ENCODE measurements at regions not wholly inside any gene's neighbourhood (a gene's known extent, or its start where the extent isn't known, plus 50 kb on each side); places are given as distances from the start of the nearest gene placed in this dataset.
"Not testable (repeated sequence)": the region's sequence is repeated elsewhere in the genome, so short reads cannot be mapped to it uniquely, and the experiment has no call there.

DNA sequence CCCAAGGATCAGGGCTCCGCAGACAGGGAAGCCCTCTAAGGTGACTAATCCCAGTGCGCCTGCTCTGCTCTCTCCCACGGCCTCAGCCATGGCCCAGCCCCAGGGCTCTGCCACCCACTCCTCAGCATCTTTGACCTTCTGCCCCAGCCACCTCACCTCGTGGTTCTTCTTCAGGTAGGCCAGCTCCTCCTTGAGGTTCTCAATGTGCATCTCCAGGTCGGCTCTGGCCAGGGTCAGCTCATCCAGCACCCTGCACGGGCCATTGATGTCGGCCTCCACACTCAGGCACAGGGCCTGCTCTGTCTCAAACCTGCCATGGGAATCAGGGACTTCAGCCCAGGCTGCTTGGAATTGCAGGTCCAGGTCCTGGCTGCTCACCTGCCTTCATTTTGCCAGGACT, 128.4 kb downstream of the TNFRSF13B start:
- not testable (repeated sequence) for DNase-seq

DNA sequence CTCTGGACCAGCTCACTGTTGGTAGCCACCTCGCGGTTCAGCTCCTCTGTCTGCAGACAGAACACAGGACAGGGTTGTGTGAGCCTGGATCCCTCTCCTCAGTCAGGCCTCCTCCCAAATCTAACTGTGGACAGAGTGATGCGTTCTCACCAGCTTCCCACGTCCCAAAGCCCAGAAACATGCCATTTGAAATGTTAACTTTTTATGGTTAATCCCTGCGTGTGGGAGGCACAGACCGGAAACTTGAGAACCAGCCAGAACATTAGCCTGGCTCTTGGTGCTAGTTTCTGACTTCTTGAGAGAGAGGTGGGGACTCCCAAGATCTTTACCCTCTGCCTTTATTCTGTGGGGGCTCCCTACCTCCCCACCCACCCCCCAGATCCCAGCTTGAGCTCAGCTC, 129.6 kb downstream of the TNFRSF13B start:
- peak; percentile 7 for DNase-seq

DNA sequence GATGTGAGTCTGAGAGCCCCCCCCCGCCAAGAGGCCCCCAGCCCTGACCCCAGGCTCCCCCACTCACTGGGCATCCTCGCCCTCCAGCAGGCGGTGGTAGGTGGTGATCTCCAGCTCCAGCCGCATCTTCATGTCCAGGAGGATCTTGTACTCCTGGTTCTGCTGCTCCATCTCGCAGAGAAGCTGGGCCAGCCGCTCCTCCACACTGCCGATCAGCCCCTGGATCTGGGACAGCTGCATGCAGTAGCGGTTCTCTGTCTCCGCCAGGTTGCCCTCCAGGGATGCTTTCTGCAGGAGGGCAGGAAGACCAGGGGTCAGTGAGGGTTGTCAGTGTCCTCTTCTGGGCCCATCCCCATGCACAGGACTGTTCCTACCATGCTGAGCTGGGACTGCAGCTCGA, 130.0 kb downstream of the TNFRSF13B start:
- DNase-seq, result not testable (repeated sequence)

DNA sequence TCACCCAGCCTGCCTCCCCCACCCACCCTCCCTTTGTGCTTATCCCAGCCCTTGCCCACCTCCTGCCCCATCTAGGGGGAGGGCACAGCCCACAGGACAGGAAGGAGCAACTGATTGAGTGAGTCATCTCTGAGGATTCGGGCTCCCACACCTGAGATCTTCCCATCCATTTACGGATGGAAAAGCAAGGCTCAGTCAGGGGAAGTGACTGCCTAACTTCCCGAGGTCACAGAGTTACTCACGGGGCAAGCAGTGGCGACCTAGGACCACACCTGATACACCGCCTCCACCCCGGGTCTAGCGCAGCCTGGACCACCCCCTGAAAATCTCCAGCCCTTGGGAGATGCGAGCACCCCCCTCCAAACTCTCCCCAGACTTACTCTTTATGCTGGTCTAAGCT, 131.7 kb downstream of the TNFRSF13B start:
- DNase-seq, result not testable (repeated sequence)

DNA sequence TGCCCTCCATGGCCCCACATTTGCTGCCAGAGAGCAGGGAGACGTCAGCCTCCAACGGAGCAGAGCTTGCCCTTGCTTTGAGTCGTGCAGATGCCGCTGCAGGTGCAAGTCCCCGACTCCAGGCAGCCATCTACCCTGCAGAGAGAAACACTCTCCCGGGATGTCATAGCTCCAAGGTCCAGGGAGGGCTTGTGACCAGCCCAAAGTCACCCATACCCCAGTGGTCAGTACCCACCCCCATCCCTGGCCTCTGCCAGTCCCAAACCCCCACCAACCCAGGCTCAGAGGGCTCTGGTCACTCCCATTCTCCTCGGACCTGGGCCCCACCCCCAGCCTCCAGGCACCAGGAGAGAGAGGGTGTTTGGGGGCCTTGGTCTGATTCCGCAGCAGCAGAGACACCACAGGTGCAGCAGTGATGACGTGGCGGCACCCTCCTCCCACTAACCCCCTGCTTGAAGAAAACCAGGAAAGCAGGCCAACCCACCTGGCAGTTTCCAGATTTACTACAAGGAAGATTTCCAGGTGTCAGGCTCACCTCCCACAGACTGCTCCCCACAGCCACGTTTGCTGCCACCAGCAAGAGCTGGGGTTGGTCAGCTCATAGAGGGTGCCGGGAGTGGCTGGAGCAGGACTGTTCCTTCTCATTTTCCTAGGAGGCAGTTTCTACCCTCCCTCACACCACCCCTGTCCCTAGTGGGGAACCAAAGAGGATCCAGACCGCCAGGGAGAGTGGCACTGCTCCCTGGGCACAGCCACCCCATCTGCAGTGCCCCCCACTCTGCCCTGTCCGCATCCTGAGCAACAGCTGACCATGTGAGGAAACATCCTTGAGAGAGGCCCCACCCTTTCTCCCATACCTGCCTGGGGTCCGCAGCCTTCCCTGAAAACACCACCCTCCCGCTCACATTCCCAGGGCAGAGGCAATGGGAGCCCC, 132.4 kb downstream of the TNFRSF13B start:
- DNase-seq, result not testable (repeated sequence)

DNA sequence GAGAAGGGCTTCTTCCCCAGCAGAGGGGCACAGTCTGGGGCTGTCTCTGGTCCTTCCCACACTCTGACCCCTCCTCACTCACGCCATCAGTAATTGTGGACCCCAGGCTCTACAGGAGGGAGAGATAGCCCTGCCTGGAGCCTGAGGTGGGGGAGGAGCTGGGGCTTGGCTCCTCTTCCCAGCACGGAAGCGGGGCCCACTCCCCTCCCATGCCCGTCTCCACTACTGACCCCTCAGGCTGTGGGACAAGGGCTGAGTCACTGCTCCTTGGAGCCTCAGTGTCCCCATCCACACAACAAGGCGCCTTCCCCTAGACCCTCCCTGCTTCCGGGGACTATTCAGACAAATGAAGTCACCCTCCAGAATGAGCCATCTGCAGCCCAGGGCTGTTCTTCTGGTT, 133.1 kb downstream of the TNFRSF13B start:
- not testable (repeated sequence) for DNase-seq

DNA sequence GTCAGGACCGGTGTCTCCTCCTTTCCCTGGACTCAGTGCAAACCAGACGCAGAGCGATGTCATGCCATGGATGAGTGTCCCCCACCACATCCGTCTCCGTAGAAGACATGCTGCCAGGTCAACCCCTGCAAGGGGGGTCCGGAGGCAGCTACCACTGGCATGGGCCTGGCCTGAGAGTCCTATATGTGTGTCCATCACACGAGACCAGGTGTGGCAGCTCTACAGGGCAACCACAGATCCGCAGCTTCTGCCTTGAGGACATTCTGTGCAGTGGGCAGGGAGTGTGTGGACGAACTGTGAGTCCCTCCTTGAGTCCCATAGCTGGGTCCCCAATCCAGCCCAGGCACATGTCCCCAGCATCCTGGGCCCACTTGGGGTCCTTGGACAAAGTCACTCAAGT, 133.6 kb downstream of the TNFRSF13B start:
- DNase-seq, result not testable (repeated sequence)

DNA sequence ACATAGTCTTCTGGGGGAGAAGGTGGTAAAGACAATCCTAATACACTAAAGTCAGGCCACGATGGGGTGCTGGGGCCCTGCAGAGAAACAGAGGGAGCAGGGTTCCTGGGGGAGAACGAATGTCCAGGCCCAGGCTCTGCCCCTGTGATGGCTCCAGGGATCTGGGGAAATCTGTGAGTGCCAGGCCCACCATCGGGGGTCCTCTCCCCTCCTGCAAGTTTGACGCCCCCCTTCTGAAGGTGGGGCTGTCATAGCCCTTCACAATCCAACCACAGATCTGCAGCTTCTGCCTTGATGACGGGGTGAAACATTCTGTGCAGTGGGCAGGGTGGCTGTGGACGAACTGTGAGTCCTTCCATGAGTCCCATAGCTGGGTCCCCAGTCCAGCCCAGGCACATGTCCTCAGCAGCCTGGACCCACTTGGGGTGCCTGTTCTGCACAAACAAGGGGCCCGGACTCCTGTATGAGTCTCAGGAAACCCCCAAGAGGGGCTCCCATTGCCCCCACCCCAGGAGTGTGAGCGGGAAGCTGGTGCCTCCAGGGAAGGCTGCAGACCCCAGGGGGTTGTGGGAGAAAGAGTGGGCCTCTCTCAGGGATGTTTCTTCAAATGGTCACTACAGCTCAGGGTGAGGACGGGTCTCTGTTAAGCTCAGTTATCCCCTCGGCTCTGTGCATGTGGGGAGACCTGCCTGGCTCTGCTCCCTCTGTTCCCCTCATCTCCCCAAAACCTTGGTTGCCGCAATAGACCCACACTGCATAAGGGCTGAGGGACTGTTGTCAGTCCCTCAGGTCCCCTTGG, 134.3 kb downstream of the TNFRSF13B start:
- not testable (repeated sequence) for DNase-seq

DNA sequence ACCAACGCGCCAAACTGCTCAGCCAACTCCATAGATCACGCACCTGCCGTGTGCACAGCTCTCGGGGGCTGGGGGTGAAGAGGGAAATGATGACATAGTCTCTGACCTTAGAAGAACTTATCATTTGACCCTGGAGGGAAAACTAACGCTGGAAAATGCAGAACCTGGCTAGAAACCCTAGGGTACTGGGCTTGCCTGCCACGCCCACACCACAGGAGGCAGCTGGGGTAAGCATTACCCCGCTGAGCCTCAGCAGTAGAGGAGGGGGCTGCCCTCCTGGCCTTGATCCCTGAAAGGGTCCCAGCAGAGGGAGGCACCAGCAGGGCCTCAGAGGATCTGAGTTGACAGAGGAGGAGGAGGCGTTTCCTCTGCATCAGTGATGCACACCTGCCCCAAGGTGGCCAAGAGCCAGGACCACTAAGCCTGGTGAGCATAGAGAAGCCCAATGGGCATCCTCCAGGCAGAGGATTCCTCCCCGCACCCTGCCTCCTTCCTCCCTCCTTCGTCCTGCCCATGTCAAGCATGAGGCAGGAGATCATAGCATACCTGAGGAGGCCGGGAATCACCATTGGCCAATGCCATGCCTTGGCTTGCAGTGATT, 135.5 kb downstream of the TNFRSF13B start:
- DNase-seq, result not testable (repeated sequence)

DNA sequence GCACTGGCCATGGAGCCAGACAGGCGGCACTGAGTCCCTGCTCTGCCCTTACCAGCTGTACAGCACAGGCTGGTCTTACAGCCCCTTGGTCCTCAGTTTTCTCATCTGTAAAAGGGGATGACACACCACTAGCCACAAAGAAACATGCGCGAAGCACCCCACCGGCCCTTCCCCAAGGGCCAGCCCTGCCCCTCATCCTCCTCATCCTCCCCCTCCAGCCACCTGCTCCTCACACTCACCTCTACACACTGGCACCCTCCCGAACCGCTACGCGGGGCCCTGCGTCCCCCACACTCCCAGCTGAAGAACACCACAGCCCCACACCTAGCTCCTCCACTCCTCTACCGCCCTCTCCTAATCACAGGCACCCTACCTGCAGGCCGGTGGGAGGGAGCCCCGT, 138.4 kb downstream of the TNFRSF13B start:
- not testable (repeated sequence) for DNase-seq

DNA sequence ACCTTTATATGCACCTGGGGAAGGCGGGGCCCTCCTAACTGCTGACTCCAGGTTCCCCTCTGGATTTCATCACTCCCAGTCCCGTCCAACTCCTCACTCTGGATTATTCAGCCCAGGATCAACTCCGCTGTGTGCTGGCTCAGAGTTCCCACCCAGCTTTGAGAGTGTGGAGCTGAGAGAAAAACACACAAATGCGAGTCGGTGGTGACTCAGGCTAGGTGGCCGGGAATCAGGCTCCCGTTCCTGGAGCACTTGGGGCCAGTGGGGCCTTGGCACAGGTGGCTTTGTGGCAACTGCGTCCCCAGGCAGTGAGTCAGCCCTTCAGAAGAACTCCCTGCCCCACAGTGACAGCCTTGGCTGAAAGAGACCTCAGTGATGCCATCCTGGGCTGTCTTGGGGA, 139.1 kb downstream of the TNFRSF13B start:
- DNase-seq, result not testable (repeated sequence)

DNA sequence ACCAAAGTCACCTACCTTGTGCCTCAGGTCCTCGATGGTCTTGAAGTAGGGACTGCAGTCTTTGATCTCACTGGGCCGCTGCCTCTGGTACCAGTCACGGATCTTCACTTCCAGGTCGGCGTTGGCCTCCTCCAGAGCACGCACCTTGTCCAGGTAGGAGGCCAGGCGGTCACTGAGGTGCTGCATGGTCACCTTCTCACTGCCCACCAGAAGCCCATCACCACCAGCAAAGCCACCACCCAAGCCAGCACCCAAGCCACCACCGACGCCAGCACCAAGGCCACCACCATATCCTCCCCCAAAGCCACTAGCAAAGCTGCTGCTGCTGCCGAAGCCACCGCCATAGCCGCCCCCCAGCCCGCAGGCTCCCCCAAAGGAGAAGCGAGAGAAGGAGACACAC, 139.7 kb downstream of the TNFRSF13B start:
- DNase-seq, result not testable (repeated sequence)

DNA sequence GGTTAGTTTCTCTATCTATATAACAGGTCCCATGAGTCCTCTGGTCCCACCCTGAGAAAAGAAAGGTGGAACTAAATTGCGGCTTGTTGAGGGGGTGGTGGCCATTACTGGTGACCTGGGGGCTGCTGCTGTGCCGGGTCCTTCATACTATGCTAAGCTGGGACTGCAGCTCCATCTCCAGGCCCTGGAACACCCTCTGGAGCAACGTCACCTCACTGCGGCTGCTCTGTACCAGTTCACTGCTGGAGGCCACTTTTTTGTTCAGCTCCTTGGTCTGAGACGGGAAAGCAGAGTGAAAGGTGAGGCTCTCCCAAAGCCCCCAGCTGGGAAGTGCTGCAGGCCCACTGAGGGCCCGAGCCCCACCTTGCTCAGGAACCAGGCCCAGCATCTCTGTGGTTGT, 140.7 kb downstream of the CCDC144A start:
- not testable (repeated sequence) for DNase-seq

DNA sequence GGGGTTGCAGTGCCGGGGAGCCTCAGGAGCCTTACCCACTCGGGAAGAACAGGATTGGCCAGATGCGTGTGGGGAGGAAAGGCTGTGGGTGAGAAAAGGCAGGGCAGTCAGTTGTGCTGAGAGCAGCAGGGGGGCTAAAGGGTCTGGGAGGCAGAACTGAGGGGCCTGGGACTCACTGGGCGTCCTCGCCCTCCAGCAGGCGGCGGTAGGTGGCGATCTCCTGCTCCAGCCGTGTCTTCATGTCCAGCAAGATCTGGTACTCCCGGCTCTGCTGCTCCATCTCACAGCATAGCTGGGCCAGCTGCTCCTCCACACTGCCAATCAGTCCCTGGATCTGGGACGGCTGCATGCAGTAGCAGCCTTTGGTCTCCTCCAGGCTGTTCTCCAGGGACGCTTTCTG, 140.2 kb downstream of the CCDC144A start:
- not testable (repeated sequence) for DNase-seq
